ENCODE measurements at regions not wholly inside any gene's neighbourhood (a gene's known extent, or its start where the extent isn't known, plus 50 kb on each side); places are given as distances from the start of the nearest gene placed in this dataset.
"Not testable (repeated sequence)": the region's sequence is repeated elsewhere in the genome, so short reads cannot be mapped to it uniquely, and the experiment has no call there.

DNA sequence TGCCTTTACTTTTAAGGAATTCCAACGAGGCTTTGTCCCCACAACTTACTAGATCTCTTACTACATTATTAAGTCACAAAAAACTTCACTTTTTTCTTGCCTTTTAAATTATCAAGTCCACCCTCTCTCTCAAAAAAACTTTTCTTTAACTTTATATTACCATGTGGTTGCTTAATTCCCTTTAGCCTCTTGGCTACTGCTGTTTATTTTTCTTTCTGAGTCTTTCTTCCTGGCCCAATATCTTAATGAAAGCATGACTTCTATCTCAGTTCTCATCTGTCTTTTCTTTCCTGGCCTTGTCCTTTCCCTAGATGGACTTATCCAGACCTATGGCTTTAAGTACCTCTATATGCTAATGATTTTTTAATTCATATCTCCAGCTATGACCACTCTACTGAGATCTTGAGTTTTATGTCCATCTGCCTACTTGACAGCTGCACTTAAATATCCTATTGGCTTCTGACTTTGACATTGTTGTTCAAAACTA lies 710.5 kb downstream of the RFPL4B start:
- DNase-seq = no peak
- H3K36me3 ChIP-seq = no peaks in the 10 kb centered on the region
- TF ChIP-seq CTCF (IDR thresholded peaks at IDR 0.05; ENCODE audit: low read depth, low read length) = no peak
- H3K9me3 ChIP-seq (ENCODE audit: severe bottlenecking) = no peaks in the 10 kb centered on the region
- H3K4me3 ChIP-seq (ENCODE audit: low read depth, low read length) = no peak overlapping the region
- no peaks in the 10 kb centered on the region for H3K27me3 ChIP-seq (ENCODE audit: insufficient read depth, low read depth, severe bottlenecking)
- H3K27ac ChIP-seq = no peak overlapping the region

- no peak overlapping the region for H3K27ac ChIP-seq
- no peak for DNase-seq
- no peaks in the 10 kb centered on the region for H3K36me3 ChIP-seq
- no peaks in the 10 kb centered on the region for H3K27me3 ChIP-seq (ENCODE audit: insufficient read depth, low read depth, severe bottlenecking)
- TF ChIP-seq CTCF (IDR thresholded peaks at IDR 0.05; ENCODE audit: low read depth, low read length) = no peak
- H3K9me3 ChIP-seq (ENCODE audit: severe bottlenecking) = no peaks in the 10 kb centered on the region
- H3K4me3 ChIP-seq (ENCODE audit: low read depth, low read length) = no peak overlapping the region
These were observed 713.5 kb downstream of the RFPL4B start for GRCh38 chr6:113060664-113061063.

DNA sequence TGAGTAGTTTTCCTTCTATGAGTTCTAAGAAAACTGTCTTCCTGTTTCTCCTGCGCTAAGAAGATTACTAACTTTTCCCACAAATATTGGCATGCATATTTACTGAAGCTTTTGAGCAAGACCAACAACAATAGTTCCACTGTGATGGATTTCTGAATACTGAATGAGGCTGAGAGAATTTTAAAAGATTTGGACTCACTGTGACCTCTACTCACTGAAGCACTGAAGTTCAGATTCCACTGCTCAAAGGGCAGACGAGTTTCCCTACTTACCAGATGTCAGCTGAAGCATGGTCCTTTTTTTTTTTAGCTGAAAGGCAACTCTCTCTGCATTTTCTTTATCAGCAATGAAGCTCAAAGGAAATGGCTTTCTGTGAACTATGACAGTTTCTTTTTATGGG lies 718.5 kb downstream of the RFPL4B start:
- no peak for DNase-seq
- Histone ChIP-seq H3K27ac (no peak overlapping the region), H3K36me3 (no peaks in the 10 kb centered on the region), H3K9me3 (ENCODE audit: severe bottlenecking) (no peaks in the 10 kb centered on the region), H3K27me3 (ENCODE audit: insufficient read depth, low read depth, severe bottlenecking) (no peaks in the 10 kb centered on the region), H3K4me3 (ENCODE audit: low read depth, low read length) (no peak overlapping the region)
- no peak for TF ChIP-seq CTCF (IDR thresholded peaks at IDR 0.05; ENCODE audit: low read depth, low read length)

DNA sequence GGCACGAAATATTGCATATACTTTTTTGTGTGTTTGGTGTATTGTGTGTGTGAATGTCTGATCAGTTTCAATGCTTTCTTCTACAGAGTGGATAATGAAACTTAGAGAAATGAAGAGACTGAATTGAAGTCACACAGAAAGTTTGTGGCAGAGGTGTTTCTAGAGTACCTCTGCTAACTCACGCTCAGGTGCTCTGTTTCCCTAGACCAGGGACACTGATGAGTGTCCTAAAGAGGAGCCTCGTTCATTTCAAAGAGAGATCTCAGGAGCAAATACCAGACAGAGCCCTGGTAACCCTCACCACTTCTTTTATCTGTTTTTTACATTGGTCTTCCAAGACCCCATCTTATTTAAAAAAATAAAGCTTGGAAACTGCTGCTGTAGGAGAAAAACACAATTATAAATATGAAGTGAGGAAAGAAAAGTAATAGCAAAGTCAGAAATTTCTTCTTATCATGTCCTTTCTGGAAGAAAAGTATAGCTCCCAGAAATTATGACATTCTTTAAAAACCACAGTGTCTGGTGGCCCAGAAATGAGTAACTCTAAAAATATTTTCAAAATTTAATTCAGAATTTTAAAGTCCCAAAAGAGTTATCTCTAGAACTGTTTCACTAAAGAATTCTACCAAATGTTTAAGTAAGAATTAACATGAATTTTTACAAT lies 720.6 kb downstream of the RFPL4B start:
- no peaks in the 10 kb centered on the region for H3K9me3 ChIP-seq (ENCODE audit: severe bottlenecking)
- DNase-seq = no peak
- no peak for TF ChIP-seq CTCF (IDR thresholded peaks at IDR 0.05; ENCODE audit: low read depth, low read length)
- H3K27ac ChIP-seq = no peak overlapping the region
- H3K4me3 ChIP-seq (ENCODE audit: low read depth, low read length) = no peak overlapping the region
- H3K36me3 ChIP-seq = no peaks in the 10 kb centered on the region
- H3K27me3 ChIP-seq (ENCODE audit: insufficient read depth, low read depth, severe bottlenecking) = no peaks in the 10 kb centered on the region

- DNase-seq = no peak
- Histone ChIP-seq H3K27me3 (ENCODE audit: insufficient read depth, low read depth, severe bottlenecking) (no peaks in the 10 kb centered on the region), H3K27ac (no peak overlapping the region), H3K36me3 (no peaks in the 10 kb centered on the region), H3K9me3 (ENCODE audit: severe bottlenecking) (no peaks in the 10 kb centered on the region), H3K4me3 (ENCODE audit: low read depth, low read length) (no peak overlapping the region)
- TF ChIP-seq CTCF (IDR thresholded peaks at IDR 0.05; ENCODE audit: low read depth, low read length) = no peak
These were observed 721.4 kb downstream of the RFPL4B start for GRCh38 chr6:113068570-113068969.

- not testable (repeated sequence) for H3K4me3 ChIP-seq (ENCODE audit: low read depth, low read length); H3K9me3 ChIP-seq (ENCODE audit: severe bottlenecking); H3K27ac ChIP-seq; H3K27me3 ChIP-seq (ENCODE audit: insufficient read depth, low read depth, severe bottlenecking); DNase-seq; H3K36me3 ChIP-seq
These were observed 723.6 kb downstream of the RFPL4B start for GRCh38 chr6:113070681-113071080.

Data from WERI-Rb-1 (cell line).